MM.1S (cell line): ENCODE measurements at regions not wholly inside any gene's neighbourhood (a gene's known extent, or its start where the extent isn't known, plus 50 kb on each side); places are given as distances from the start of the nearest gene placed in this dataset.

Experiments used
- DNase-seq: peaks from one replicate; pipeline ENCODE4 v3.0.0-alpha.2; 2015
- H2AFZ ChIP-seq: fragments of 300-600 bp; sonication (generic); 2 replicates; pipeline ENCODE4 v1.6.0; 2016; ENCODE audit warnings: antibody characterized with exemption, low read length
- H3F3A ChIP-seq: fragments of 300-600 bp; sonication (generic); 2 replicates; pipeline ENCODE4 v1.6.1; 2016; ENCODE audit warnings: mild to moderate bottlenecking, antibody characterized with exemption, low read length, moderate library complexity, mixed read lengths; ENCODE audit not compliant: insufficient read depth
- H3K27ac ChIP-seq: fragments of 300-600 bp; sonication (generic); 2 replicates; pipeline ENCODE4 v1.5.1; 2016; ENCODE audit warnings: mild to moderate bottlenecking, low read length
- H3K27me3 ChIP-seq: fragments of 300-600 bp; sonication (generic); replicated peaks from 2 replicates; pipeline ENCODE4 v1.6.0; 2016; ENCODE audit warnings: low read length; ENCODE audit not compliant: insufficient read depth
- H3K36me3 ChIP-seq: fragments of 300-600 bp; sonication (generic); replicated peaks from 2 replicates; pipeline ENCODE4 v1.6.1; 2016; ENCODE audit warnings: mild to moderate bottlenecking, low read length, mixed read lengths; ENCODE audit not compliant: insufficient read depth
- H3K4me1 ChIP-seq: fragments of 300-600 bp; sonication (generic); 2 replicates; pipeline ENCODE4 v1.6.1; 2016; ENCODE audit warnings: low read length, mixed read lengths
- H3K4me2 ChIP-seq: fragments of 300-600 bp; sonication (generic); 2 replicates; pipeline ENCODE4 v1.6.0; 2016; ENCODE audit warnings: low read depth, low read length
- H3K4me3 ChIP-seq: fragments of 300-600 bp; sonication (generic); 2 replicates; pipeline ENCODE4 v1.5.1; 2016; ENCODE audit warnings: low read length, mixed read lengths
- H3K79me2 ChIP-seq: fragments of 300-600 bp; sonication (generic); 2 replicates; pipeline ENCODE4 v1.6.1; 2016; ENCODE audit warnings: mixed run types, low read length, mixed read lengths
- H3K9ac ChIP-seq: fragments of 300-600 bp; sonication (generic); 2 replicates; pipeline ENCODE4 v1.6.1; 2016; ENCODE audit warnings: low read length, mixed read lengths
- H3K9me2 ChIP-seq: fragments of 300-600 bp; sonication (generic); replicated peaks from 2 replicates; pipeline ENCODE4 v1.6.1; 2016; ENCODE audit warnings: mild to moderate bottlenecking, low read length, mixed read lengths; ENCODE audit not compliant: insufficient read depth
- H3K9me3 ChIP-seq: fragments of 300-600 bp; sonication (generic); replicated peaks from 2 replicates; pipeline ENCODE4 v1.6.1; 2016; ENCODE audit warnings: mild to moderate bottlenecking, low read length, mixed read lengths; ENCODE audit not compliant: insufficient read depth
- H4K20me1 ChIP-seq: fragments of 300-600 bp; sonication (generic); 2 replicates; pipeline ENCODE4 v1.6.1; 2016; ENCODE audit warnings: mild to moderate bottlenecking, low read length, moderate library complexity, mixed read lengths; ENCODE audit not compliant: insufficient read depth
- CTCF ChIP-seq: fragments of 300-600 bp; sonication (generic); IDR thresholded peaks from 2 replicates; pipeline ENCODE4 v1.5.1; 2016; ENCODE audit warnings: antibody characterized with exemption, low read length, mixed read lengths
- EZH2 ChIP-seq: fragments of 300-600 bp; sonication (generic); optimal IDR thresholded peaks from 2 replicates; pipeline ENCODE3; 2017; ENCODE audit warnings: low read depth, mild to moderate bottlenecking, antibody characterized with exemption, low read length, mixed read lengths
- EZH2phosphoT487 ChIP-seq: fragments of 300-600 bp; sonication (generic); IDR thresholded peaks from 2 replicates; pipeline ENCODE4 v1.6.1; 2018; ENCODE audit warnings: antibody characterized with exemption, low read length

- no peaks in the 10 kb centered on the region for H3K27me3 ChIP-seq
- TF ChIP-seq CTCF (no peak), EZH2 (no peak), EZH2phosphoT487 (no peak)
- H3K4me3 ChIP-seq = no peak overlapping the region
- H3F3A ChIP-seq = no peaks in the 10 kb centered on the region
- no peaks in the 10 kb centered on the region for H3K4me1 ChIP-seq
- H3K9me2 ChIP-seq = no peaks in the 10 kb centered on the region
- H3K4me2 ChIP-seq = no peak overlapping the region
- no peaks in the 10 kb centered on the region for H3K9me3 ChIP-seq
- DNase-seq = no peak
- no peak overlapping the region for H3K9ac ChIP-seq
- no peaks in the 10 kb centered on the region for H3K36me3 ChIP-seq
- no peaks in the 10 kb centered on the region for H4K20me1 ChIP-seq
- no peak overlapping the region for H3K27ac ChIP-seq
- no peaks in the 10 kb centered on the region for H3K79me2 ChIP-seq
- H2AFZ ChIP-seq = no peak overlapping the region
Observed at GRCh38 chr9:3099646-3100045, 255.8 kb upstream of the PUM3 start.

- no peak overlapping the region for H2AFZ ChIP-seq
- no peaks in the 10 kb centered on the region for H3K4me1 ChIP-seq
- H3K27me3 ChIP-seq = no peaks in the 10 kb centered on the region
- DNase-seq = no peak
- no peaks in the 10 kb centered on the region for H3K9me2 ChIP-seq
- H3K4me3 ChIP-seq = no peak overlapping the region
- H3K4me2 ChIP-seq = no peak overlapping the region
- no peaks in the 10 kb centered on the region for H4K20me1 ChIP-seq
- H3K79me2 ChIP-seq = no peaks in the 10 kb centered on the region
- H3K36me3 ChIP-seq = no peaks in the 10 kb centered on the region
- H3K9me3 ChIP-seq = no peaks in the 10 kb centered on the region
- H3F3A ChIP-seq = no peaks in the 10 kb centered on the region
- H3K9ac ChIP-seq = no peak overlapping the region
- TF ChIP-seq EZH2 (no peak), EZH2phosphoT487 (no peak), CTCF (no peak)
- H3K27ac ChIP-seq = no peak overlapping the region
Observed at GRCh38 chr9:3088219-3088618, 244.3 kb upstream of the PUM3 start.

- Histone ChIP-seq H3K4me2 (no peak overlapping the region), H3K9me3 (no peaks in the 10 kb centered on the region), H3K27me3 (no peaks in the 10 kb centered on the region), H3K9ac (no peak overlapping the region), H3F3A (no peaks in the 10 kb centered on the region), H3K4me3 (no peak overlapping the region), H3K79me2 (no peaks in the 10 kb centered on the region), H3K4me1 (no peaks in the 10 kb centered on the region), H3K27ac (no peak overlapping the region), H3K9me2 (no peaks in the 10 kb centered on the region), H2AFZ (no peak overlapping the region), H4K20me1 (no peaks in the 10 kb centered on the region), H3K36me3 (no peaks in the 10 kb centered on the region)
- no peak for TF ChIP-seq CTCF
- no peak for TF ChIP-seq EZH2phosphoT487
- no peak for TF ChIP-seq EZH2
- no peak for DNase-seq
Observed at GRCh38 chr9:3087697-3088096, 243.8 kb upstream of the PUM3 start.
